ENCODE measurements at regions not wholly inside any gene's neighbourhood (a gene's known extent, or its start where the extent isn't known, plus 50 kb on each side); places are given as distances from the start of the nearest gene placed in this dataset.

- DNase-seq: no peak
Observed at GRCh38 chr3:18666655-18667054, 241.5 kb upstream of the SATB1 start.

GRCh38 chr3:18660059-18660458 is 234.9 kb upstream of the SATB1 start:
- peak; percentile 34 to 59 for DNase-seq

- DNase-seq: peak in 1 of 2 donors; percentile 10
Observed at GRCh38 chr3:18657858-18658820, 233.0 kb upstream of the SATB1 start.

GRCh38 chr3:18656866-18657265 is 231.7 kb upstream of the SATB1 start:
- DNase-seq: no peak

- no peak for DNase-seq
Observed at GRCh38 chr3:18656410-18656809, 231.3 kb upstream of the SATB1 start.

- DNase-seq: no peak
Observed at GRCh38 chr3:18655827-18656226, 230.7 kb upstream of the SATB1 start.

GRCh38 chr3:18652781-18653180 is 227.6 kb upstream of the SATB1 start:
- no peak for DNase-seq

- no peak for DNase-seq
Observed at GRCh38 chr3:18650731-18651130, 225.6 kb upstream of the SATB1 start.

GRCh38 chr3:18649666-18650363 is 224.7 kb upstream of the SATB1 start:
- DNase-seq: no peak

GRCh38 chr3:18648868-18649462 is 223.8 kb upstream of the SATB1 start:
- DNase-seq: no peak

- DNase-seq: peak in 1 of 2 donors; percentile 19
Observed at GRCh38 chr3:18648159-18648558, 223.0 kb upstream of the SATB1 start.

- no peak for DNase-seq
Observed at GRCh38 chr3:18645619-18646018, 220.5 kb upstream of the SATB1 start.

GRCh38 chr3:18643281-18643680 is 218.1 kb upstream of the SATB1 start:
- no peak for DNase-seq

GRCh38 chr3:18641916-18642315 is 216.8 kb upstream of the SATB1 start:
- DNase-seq: no peak

- no peak for DNase-seq
Observed at GRCh38 chr3:18635215-18635614, 210.1 kb upstream of the SATB1 start.

- DNase-seq: peak; percentile 35 to 49
Observed at GRCh38 chr3:18634461-18634860, 209.3 kb upstream of the SATB1 start.

- DNase-seq: no peak
Observed at GRCh38 chr3:18633002-18633401, 207.9 kb upstream of the SATB1 start.

- DNase-seq: peak; percentile 22 to 72
Observed at GRCh38 chr3:18630295-18630694, 205.2 kb upstream of the SATB1 start.

- DNase-seq: no peak
Observed at GRCh38 chr3:18625085-18625484, 199.9 kb upstream of the SATB1 start.

GRCh38 chr3:18623220-18623619 is 198.1 kb upstream of the SATB1 start:
- DNase-seq: no peak

GRCh38 chr3:18618723-18619122 is 193.6 kb upstream of the SATB1 start:
- DNase-seq: no peak

GRCh38 chr3:18611991-18612390 is 186.9 kb upstream of the SATB1 start:
- no peak for DNase-seq

- peak; percentile 36 to 42 for DNase-seq
Observed at GRCh38 chr3:18609187-18609586, 184.0 kb upstream of the SATB1 start.

GRCh38 chr3:18597919-18598318 is 172.8 kb upstream of the SATB1 start:
- no peak for DNase-seq
